Pons (tissue), 1 donor: ENCODE measurements at regions not wholly inside any gene's neighbourhood (a gene's known extent, or its start where the extent isn't known, plus 50 kb on each side); places are given as distances from the start of the nearest gene placed in this dataset.

ENCODE experiments used
- DNase-seq: peaks from one replicate; pipeline ENCODE4 v3.0.0-alpha.2; 2016; ENCODE audit warnings: low spot score

DNA sequence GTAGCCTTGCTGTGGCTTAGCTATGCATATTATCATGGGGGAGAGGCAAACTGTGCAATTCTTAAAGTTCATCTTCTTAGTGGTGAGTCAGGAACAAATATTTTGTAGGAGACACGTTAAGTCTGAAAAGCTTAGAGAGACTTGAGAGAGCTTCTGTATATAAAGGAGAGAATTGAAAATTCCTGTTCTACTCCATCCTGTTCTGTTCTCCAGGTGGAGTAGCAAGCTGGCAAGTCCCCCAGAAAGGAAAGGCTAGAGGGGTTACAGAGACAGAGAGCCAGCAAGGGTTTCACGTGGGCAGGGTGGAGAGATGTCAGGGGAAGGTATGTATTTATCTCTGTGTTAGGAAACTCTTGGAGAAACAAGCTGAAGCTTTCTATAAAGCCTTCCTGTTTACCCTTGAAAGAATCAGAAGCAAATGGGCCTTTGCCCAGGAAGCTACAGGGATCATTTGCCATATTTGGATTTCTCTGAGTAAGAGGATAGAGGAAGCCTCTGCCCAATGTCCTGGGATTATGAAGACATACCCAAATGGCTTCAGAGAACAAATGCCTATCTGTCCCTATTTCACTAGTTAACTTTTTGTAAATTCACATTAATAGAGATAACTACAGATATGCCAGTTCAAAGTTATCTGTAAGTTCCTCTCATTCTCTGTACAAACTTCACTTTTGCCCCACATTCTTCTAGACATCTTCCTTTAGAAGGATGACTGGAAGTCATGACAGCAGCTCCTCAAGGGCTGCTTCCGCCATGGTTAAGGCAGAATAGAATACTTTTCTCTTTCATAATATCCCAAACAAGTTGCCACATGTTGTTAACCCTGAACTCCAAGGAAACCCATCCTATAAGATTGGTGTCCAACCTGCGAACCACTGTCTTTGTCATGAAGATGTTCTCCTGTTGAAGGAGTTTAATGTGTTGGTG is 126.7 kb upstream of the NEDD9 start:
- no peak for DNase-seq

- no peak for DNase-seq
Measured at GRCh38 chr6:11357285-11357684, 124.8 kb upstream of the NEDD9 start.

GRCh38 chr6:11356404-11357155 is 124.1 kb upstream of the NEDD9 start:
- DNase-seq, result no peak

DNA sequence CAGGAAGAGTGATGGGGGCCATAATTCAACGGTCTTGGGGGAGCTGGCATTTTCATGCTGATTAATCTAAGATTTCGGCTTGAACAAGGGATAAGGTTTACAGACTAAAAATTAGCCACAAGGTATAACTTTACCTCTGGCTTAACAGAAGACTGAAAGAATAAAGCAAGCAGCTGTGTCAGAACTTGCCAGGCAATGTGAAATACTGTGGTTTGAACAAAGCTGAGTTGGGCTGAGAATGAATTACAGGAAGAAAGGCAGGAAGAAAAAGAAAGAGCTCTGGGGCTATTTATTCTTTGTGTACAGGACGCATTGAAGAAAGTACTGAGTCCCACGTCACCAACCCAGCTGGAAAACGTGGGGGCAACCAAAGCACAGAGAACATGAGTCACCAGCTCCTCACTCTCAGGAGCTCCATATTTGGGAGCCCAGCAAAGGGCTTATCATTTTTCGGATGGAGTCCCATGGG is 121.5 kb upstream of the NEDD9 start:
- no peak for DNase-seq

DNA sequence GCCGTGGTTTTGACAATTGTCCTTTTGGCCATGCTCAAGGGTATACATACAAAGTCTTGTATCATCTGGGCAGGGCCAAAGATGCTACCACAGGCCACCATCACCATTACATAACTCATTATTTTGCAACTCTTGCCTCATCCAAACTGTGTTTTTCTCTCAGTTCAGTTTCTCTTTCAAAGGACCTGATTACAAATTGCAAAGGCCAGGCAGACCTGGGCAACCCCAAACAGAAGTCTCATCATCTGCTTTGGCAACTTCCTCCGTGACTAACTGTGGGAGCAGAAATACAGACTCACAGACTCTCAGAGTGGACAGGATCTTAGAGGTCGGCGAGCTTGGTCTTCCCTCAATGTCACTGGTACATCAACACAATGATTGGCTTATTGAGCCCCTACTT is 117.8 kb upstream of the NEDD9 start:
- peak; percentile 20 for DNase-seq

DNA sequence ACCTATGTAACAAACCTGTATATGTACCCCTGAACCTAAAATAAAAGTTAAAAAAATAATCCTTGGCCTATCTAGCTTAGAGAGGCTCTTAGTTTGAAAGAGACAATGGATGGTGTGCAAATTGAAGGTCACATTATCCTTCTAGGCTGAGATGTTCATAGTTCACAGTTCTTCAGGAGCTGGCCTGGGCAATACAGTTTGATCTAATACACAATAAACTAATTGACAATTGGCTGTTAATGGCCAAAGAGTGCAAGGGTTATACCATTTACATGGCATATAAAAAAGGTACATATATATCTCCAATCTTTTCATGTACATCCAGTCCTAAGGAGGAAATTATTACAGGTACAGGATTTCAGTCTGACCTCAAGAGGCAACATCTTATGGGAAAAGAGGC is 117.4 kb upstream of the NEDD9 start:
- no peak for DNase-seq

DNA sequence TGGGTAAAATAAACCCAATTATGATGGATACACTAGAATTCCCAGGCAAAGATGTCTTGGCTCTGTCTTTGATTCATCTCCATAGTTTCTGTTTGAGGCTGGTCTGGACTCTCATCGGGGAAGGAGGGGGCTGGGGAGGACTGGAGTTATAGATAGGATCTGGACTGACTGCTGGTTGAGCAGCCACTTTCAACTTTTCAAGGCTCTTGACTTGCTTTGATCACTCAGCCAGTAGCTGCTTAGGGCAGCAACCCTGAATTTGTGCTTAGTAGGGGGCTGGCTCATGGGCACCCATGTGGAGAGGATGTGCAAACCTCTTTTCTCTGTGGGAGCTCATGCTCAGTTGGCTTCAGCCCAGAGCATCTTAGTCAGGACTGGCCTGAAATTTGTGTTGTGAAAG is 114.0 kb upstream of the NEDD9 start:
- no peak for DNase-seq

DNA sequence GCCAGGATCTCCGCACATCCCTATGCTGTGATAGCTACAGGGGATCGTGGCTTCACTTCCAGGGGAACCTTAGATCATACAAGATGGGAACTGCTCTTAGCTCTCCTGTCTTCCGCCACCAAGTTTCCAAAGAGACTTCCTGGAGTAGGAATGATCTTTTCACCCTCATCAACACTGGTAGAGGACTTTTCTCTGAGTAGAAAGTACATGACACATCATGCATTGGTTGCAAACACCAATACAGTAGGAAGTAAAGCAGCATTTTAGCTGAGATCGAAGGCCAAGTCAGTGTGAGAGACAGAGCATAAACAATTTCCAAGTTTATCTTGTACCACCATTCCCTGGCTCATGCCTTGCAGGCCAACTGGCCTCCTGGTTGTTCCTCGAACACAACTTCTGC is 113.1 kb upstream of the NEDD9 start:
- no peak for DNase-seq

DNA sequence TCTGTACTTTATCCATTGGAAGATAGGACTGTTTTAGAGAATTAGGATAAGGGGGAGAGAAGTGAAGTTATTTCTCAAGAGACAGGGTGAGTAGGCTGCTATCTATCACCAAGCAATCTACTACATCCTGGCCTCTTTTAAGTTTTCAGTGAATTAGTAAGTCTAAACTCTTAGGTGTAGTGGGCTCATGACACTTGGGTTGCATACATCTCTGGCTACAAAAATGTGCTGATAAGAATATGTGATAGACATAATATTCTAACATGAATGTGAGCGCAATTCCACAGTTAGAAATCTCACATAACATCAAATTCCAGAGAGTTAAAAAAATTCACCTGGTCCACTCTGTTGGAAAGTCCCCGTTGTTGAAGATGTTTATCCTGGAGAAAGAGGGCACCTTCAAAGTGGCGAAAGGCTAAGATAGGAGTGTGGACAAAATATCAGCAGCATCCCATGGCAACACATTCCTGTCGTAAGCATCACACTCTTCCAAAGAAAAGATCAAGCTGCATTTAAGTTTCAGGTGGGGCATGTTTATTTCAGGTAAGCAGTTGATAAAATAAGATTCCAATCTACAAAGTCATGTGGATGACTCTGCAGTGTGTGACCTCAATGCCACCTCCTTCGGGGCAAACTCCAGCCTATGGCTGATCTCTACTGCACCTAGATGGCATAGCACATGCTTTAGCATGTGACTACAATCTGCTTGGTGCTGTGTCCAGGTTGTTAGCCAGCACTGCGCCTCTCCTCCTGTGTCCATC is 111.7 kb upstream of the NEDD9 start:
- no peak for DNase-seq

DNA sequence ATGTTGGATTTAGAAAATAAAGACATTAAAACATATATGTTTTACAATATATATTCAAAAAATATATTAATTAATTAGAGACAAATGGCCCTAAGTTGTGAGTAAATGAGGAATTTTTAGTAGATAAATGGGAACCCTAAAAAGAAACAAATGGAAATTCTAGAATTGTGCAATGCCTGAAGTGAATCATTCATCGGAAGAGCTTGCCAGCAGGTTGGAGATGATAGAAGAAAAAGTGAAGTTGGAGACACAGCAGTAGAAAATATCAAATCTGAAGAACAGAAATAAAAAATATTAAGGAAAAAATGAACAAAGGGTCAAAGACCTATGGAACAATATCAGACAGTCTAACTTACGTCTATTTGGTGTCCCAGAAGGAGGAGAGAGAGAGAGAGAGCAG is 109.4 kb upstream of the NEDD9 start:
- DNase-seq, result no peak

DNA sequence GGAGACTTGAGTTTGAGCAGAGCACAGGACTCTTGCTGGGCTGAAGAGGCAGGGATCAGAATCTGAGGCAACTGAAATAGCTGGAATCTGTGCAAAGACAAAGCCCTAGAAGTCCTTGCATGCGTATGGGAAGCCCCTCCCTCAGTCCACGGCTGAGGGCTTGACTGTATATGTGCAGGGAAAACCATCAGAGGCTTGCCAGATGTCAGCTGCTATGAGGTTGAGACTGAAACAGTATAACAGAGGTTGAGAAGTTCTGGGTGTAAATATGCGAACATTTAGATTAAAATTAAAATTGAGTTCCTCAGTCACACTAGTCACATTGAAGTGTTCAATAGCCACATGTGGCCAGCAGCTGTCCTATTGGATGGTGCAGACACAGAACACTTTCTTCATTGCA is 108.8 kb upstream of the NEDD9 start:
- no peak for DNase-seq

DNA sequence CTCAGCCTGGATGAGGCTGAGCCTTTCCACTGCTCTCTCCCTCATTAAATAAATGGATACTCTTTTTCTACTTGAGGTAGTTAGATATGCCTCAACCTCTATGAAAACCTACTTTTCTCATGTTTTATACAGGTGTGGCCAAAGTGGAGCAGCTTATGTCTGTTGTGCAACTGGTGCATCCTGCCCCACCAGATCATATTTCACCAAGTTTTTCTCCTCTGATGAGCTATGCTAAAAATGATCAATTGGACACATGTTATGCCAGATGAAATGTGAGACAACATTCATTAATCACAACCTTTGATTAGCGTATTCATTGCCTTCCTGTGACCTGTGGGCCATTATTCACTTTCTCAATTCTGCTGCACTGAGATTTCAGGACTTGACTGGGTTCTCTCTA is 106.9 kb upstream of the NEDD9 start:
- DNase-seq, result no peak

- DNase-seq, result no peak
Measured at GRCh38 chr6:11337306-11337705, 104.8 kb upstream of the NEDD9 start.

DNA sequence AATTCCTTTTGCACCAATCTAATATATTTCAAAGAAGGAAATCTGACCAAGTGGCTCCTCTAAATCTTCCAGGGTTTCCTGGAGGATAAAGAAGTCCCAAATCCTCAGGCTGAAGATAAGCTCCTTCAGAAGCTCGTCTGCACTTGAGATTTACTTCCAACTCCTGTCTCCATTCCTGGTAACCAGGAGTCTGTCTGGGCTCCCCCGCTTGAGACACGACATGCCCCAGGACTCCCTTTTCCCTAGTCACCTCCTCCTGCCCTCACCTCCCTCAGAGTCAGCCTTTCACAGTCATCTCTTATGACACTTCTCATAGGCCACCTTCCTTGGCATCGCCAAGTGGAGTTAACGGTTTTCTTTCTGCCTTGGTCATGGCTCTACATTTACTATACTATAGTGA is 103.4 kb upstream of the NEDD9 start:
- DNase-seq, result no peak

- no peak for DNase-seq
Measured at GRCh38 chr6:11333132-11333849, 100.8 kb upstream of the NEDD9 start.

- no peak for DNase-seq
Measured at GRCh38 chr6:11332463-11332862, 100.0 kb upstream of the NEDD9 start.

DNA sequence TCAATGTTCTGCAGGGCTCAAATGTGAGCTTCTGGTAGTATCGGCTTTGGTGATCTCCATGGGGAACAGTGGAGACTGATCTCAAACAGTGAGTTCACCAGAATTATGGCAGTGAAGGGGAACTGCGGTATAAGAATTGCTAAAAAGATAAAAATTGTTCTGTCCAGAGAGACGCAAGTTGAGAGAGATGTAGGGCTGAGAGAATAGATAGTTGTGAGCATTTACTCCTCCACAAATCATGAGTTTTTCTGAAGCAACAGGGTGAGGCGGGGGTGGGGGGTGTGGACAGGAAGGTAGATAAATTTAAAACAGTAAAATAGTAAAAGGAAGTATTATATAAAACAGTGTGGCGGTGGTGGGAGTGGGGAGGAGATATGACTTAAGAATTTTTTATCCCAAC is 98.6 kb upstream of the NEDD9 start:
- DNase-seq, result no peak

- DNase-seq, result peak; percentile 84
Measured at GRCh38 chr6:11330413-11330760, 97.9 kb upstream of the NEDD9 start.

GRCh38 chr6:11329726-11330412 is 97.4 kb upstream of the NEDD9 start:
- no peak for DNase-seq

- DNase-seq, result no peak
Measured at GRCh38 chr6:11328613-11329247, 96.3 kb upstream of the NEDD9 start.

DNA sequence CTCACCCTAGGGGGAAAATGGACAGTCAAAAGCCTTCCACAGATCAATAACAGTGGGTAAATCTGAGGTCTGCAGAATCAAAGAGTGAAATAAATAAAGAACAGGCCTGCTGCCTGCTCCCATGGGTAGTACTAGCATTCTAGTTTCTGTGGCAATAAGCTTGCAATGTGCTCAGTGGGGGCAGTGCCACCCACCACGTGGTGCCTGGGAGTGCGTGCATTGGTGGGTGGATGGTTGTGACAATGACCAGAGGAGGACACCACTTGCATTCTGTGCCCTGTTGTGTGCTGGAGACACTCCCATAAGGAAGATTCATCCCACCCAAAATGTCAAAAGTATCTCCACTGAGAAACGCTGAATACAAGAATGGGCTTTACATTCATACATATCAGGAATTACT is 95.5 kb upstream of the NEDD9 start:
- no peak for DNase-seq
